Activated T-cell treated with anti-CD3 and anti-CD28 coated beads, Interleukin-2, amount 50 U/mL, for 72 hours (primary cell): ENCODE measurements at regions not wholly inside any gene's neighbourhood (a gene's known extent, or its start where the extent isn't known, plus 50 kb on each side); places are given as distances from the start of the nearest gene placed in this dataset.

ENCODE experiments used
- ATAC-seq, 2 donors: fragments of 150-1000 bp; cut with Tn5 transposase; replicated peaks in 1 of 2; 2 replicates each; pipeline ENCODE4 v1.10.0; 2021; ENCODE audit warnings: moderate library complexity in 2 of 2, mild to moderate bottlenecking in 1 of 2
- DNase-seq, 2 donors: peaks; one replicate each; pipeline ENCODE4 v3.0.0; 2021 to 2022; ENCODE audit warnings: mixed read lengths in 1 of 2
- H3K27ac Mint-ChIP-seq: one replicate; pipeline ENCODE4 v1.8.0; 2022; ENCODE audit warnings: mild to moderate bottlenecking, moderate library complexity, mixed read lengths
- H3K27me3 Mint-ChIP-seq: one replicate; pipeline ENCODE4 v1.8.0; 2022; ENCODE audit warnings: low read depth, mixed read lengths
- H3K36me3 Mint-ChIP-seq, 2 donors: one replicate each; pipeline ENCODE4 v1.8.0; 2022; ENCODE audit warnings: mixed read lengths in 2 of 2, mild to moderate bottlenecking in 1 of 2; ENCODE audit not compliant: insufficient read depth in 2 of 2
- H3K4me1 Mint-ChIP-seq: one replicate; pipeline ENCODE4 v1.8.0; 2022; ENCODE audit warnings: low read depth, mixed read lengths
- H3K4me3 Mint-ChIP-seq, 2 donors: one replicate each; pipeline ENCODE4 v1.8.0; 2022; ENCODE audit warnings: mild to moderate bottlenecking in 2 of 2, mixed read lengths in 2 of 2, moderate library complexity in 2 of 2
- H3K9me3 Mint-ChIP-seq, 2 donors: one replicate each; pipeline ENCODE4 v1.8.0; 2022; ENCODE audit warnings: mixed read lengths in 2 of 2

GRCh38 chr5:44868541-44868940 is 59.8 kb downstream of the MRPS30 start:
- ATAC-seq = no peak

GRCh38 chr5:44869928-44870327 is 61.2 kb downstream of the MRPS30 start:
- H3K4me1 Mint-ChIP-seq = peaks cover 14% of the 10 kb centered on the region
- H3K36me3 Mint-ChIP-seq = peaks cover 0 to 4% of the 10 kb centered on the region in 2 donors
- H3K27me3 Mint-ChIP-seq = peaks cover 27% of the 10 kb centered on the region
- no peak for DNase-seq
- H3K9me3 Mint-ChIP-seq = no peaks in the 10 kb centered on the region
- no peak for ATAC-seq
- no peak overlapping the region for H3K4me3 Mint-ChIP-seq
- no peak overlapping the region for H3K27ac Mint-ChIP-seq

More at GRCh38 chr5:44868541-44868940, 59.8 kb downstream of the MRPS30 start:
- Mint-ChIP-seq H3K27me3 (peaks cover 27% of the 10 kb centered on the region), H3K36me3 (no peaks in the 10 kb centered on the region), H3K9me3 (no peaks in the 10 kb centered on the region), H3K4me1 (peaks cover 9% of the 10 kb centered on the region), H3K4me3 (no peak overlapping the region), H3K27ac (no peak overlapping the region)
- DNase-seq = no peak

- Mint-ChIP-seq H3K27me3 (peaks cover 25% of the 10 kb centered on the region), H3K4me1 (peaks cover 19% of the 10 kb centered on the region), H3K36me3 (peaks cover 0 to 4% of the 10 kb centered on the region in 2 donors), H3K9me3 (no peaks in the 10 kb centered on the region), H3K4me3 (no peak overlapping the region), H3K27ac (no peak overlapping the region)
- DNase-seq (no peak), ATAC-seq (no peak)
These were observed 61.7 kb downstream of the MRPS30 start for GRCh38 chr5:44870430-44870829.

GRCh38 chr5:44871401-44871800 is 62.7 kb downstream of the MRPS30 start:
- DNase-seq = no peak
- no peak overlapping the region for H3K4me3 Mint-ChIP-seq
- H3K4me1 Mint-ChIP-seq = peaks cover 29% of the 10 kb centered on the region
- peaks cover 15% of the 10 kb centered on the region for H3K27me3 Mint-ChIP-seq
- no peak for ATAC-seq
- H3K36me3 Mint-ChIP-seq = peaks cover 0 to 4% of the 10 kb centered on the region in 2 donors
- no peak overlapping the region for H3K27ac Mint-ChIP-seq
- H3K9me3 Mint-ChIP-seq = no peaks in the 10 kb centered on the region

GRCh38 chr5:44875661-44876605 is 67.2 kb downstream of the MRPS30 start:
- Mint-ChIP-seq H3K4me1 (peaks cover 30% of the 10 kb centered on the region), H3K36me3 (peaks cover 0 to 4% of the 10 kb centered on the region in 2 donors), H3K4me3 (peak overlapping the region; percentile 35 to 71), H3K27me3 (peaks cover 6% of the 10 kb centered on the region), H3K9me3 (peaks cover 0 to 2% of the 10 kb centered on the region in 2 donors), H3K27ac (peak overlapping the region; percentile 81)
- DNase-seq (peak; percentile 28 to 39), ATAC-seq (peak; percentile 100)

GRCh38 chr5:44881266-44881665 is 72.5 kb downstream of the MRPS30 start:
- Mint-ChIP-seq H3K27me3 (no peaks in the 10 kb centered on the region), H3K4me1 (peaks cover 11% of the 10 kb centered on the region), H3K36me3 (no peaks in the 10 kb centered on the region), H3K9me3 (peaks cover 0 to 2% of the 10 kb centered on the region in 2 donors), H3K27ac (no peak overlapping the region), H3K4me3 (no peak overlapping the region)
- DNase-seq (no peak), ATAC-seq (no peak)

- Mint-ChIP-seq H3K4me3 (no peak overlapping the region), H3K27ac (no peak overlapping the region), H3K9me3 (no peaks in the 10 kb centered on the region), H3K4me1 (no peaks in the 10 kb centered on the region), H3K27me3 (no peaks in the 10 kb centered on the region), H3K36me3 (no peaks in the 10 kb centered on the region)
- ATAC-seq = no peak
- no peak for DNase-seq
These were observed 75.3 kb downstream of the MRPS30 start for GRCh38 chr5:44884036-44884435.

GRCh38 chr5:44885903-44886302 is 77.2 kb downstream of the MRPS30 start:
- Mint-ChIP-seq H3K4me3 (no peak overlapping the region), H3K27ac (no peak overlapping the region), H3K36me3 (no peaks in the 10 kb centered on the region), H3K9me3 (no peaks in the 10 kb centered on the region), H3K4me1 (no peaks in the 10 kb centered on the region), H3K27me3 (no peaks in the 10 kb centered on the region)
- ATAC-seq (peak; percentile 26 to 32), DNase-seq (no peak)

GRCh38 chr5:44887722-44888121 is 79.0 kb downstream of the MRPS30 start:
- DNase-seq = no peak
- H3K27me3 Mint-ChIP-seq = no peaks in the 10 kb centered on the region
- H3K4me1 Mint-ChIP-seq = no peaks in the 10 kb centered on the region
- H3K36me3 Mint-ChIP-seq = no peaks in the 10 kb centered on the region
- no peaks in the 10 kb centered on the region for H3K9me3 Mint-ChIP-seq
- no peak overlapping the region for H3K27ac Mint-ChIP-seq
- ATAC-seq = no peak
- H3K4me3 Mint-ChIP-seq = no peak overlapping the region

- H3K27ac Mint-ChIP-seq = no peak overlapping the region
- peaks cover 0 to 3% of the 10 kb centered on the region in 2 donors for H3K36me3 Mint-ChIP-seq
- no peak overlapping the region for H3K4me3 Mint-ChIP-seq
- DNase-seq = no peak
- no peaks in the 10 kb centered on the region for H3K27me3 Mint-ChIP-seq
- H3K4me1 Mint-ChIP-seq = no peaks in the 10 kb centered on the region
- ATAC-seq = no peak
- peaks cover 0 to 4% of the 10 kb centered on the region in 2 donors for H3K9me3 Mint-ChIP-seq
These were observed 79.7 kb downstream of the MRPS30 start for GRCh38 chr5:44888435-44888834.

GRCh38 chr5:44891116-44891515 is 82.4 kb downstream of the MRPS30 start:
- Mint-ChIP-seq H3K27ac (no peak overlapping the region), H3K9me3 (peaks cover 1 to 4% of the 10 kb centered on the region in 2 donors), H3K4me1 (no peaks in the 10 kb centered on the region), H3K4me3 (no peak overlapping the region), H3K36me3 (peaks cover 0 to 3% of the 10 kb centered on the region in 2 donors), H3K27me3 (no peaks in the 10 kb centered on the region)
- DNase-seq (no peak), ATAC-seq (no peak)

- Mint-ChIP-seq H3K27ac (no peak overlapping the region), H3K9me3 (peaks cover 0 to 3% of the 10 kb centered on the region in 2 donors), H3K36me3 (no peaks in the 10 kb centered on the region), H3K4me1 (no peaks in the 10 kb centered on the region), H3K4me3 (no peak overlapping the region), H3K27me3 (no peaks in the 10 kb centered on the region)
- DNase-seq (no peak), ATAC-seq (no peak)
These were observed 91.7 kb downstream of the MRPS30 start for GRCh38 chr5:44900273-44900954.

- Mint-ChIP-seq H3K9me3 (no peaks in the 10 kb centered on the region), H3K4me1 (no peaks in the 10 kb centered on the region), H3K36me3 (no peaks in the 10 kb centered on the region), H3K27ac (no peak overlapping the region), H3K27me3 (no peaks in the 10 kb centered on the region), H3K4me3 (no peak overlapping the region)
- DNase-seq (no peak), ATAC-seq (no peak)
These were observed 98.6 kb downstream of the MRPS30 start for GRCh38 chr5:44907396-44907795.
